G401.6 (cell line): ENCODE measurements at regions not wholly inside any gene's neighbourhood (a gene's known extent, or its start where the extent isn't known, plus 50 kb on each side); places are given as distances from the start of the nearest gene placed in this dataset.

Experiments used
- FAIRE-seq: peaks from 2 replicates; lab custom pipeline; 2012; peaks lifted over from hg19 to GRCh38; lab: Jason Lieb, UNC

DNA sequence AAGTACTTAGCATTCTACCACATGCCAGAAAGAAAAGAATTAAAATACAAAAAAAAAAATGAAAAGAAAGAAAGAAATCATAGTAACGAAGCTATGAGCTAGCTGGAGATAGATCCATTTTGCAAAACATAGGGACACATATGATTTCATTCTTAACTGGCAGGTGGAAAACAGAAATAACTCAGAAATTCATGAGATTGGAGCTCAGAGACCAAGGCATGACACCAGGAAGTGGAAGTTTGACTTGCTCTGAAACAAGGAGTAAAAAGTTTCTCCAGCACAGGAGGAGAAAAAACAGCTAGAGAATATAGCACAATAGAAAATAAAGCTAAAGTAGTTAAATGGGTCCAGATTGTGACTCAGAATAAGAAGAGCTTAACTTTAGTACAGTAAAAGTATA, 278.1 kb downstream of the ZEB2 start:
- FAIRE-seq = no peak

DNA sequence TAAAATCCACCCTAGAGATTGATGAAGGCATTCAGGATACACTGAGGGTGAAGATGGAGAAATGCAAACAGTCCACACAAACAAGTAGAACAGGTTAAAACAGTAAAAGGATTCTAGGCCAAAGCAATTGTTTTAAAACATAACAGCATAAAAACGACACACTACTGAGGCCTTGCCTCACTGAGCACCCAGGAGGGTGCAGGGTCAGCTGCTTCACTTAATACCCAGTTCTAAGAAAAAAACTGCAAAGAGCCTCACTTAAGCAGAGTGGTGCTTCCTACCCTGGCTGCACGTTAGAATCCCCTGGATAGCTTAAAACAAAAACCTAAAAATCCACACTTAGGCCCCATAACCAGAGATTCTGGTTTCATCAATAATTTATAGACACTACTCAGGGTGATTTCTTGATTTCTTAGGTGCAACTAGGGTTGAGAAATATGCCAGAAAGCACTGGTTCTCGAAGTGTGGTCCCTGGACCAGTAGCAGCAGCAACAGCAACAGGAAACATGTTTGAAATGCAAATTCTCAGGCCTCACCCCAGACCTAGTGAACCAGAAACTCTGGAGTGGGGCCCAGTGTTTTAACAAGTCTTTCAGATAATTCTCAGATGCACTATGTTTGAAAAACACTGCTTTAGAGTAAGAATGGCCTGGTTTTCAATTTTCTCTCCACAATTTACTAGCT, 279.1 kb downstream of the ZEB2 start:
- no peak for FAIRE-seq

DNA sequence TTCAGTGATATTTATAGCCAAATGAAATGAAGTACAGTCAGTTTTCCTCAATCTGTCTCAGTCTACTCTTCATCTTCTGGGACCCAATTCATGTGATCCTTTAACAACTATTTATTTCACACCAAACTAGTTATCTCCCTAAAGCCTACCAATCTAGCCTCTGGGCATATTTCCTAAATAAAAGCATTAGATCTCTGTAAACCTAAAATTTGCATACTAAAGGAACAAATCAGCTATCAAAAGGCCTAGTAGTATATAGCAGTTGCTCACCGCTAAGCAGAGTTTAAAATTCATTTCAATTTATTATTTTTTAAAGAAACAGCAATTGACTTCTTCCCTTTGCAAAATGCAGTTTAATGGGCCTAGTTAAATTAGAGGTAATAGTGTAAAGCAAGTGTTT, 280.2 kb downstream of the ZEB2 start:
- no peak for FAIRE-seq

- FAIRE-seq = no peak
Observed at GRCh38 chr2:144239306-144239705, 280.6 kb downstream of the ZEB2 start.

DNA sequence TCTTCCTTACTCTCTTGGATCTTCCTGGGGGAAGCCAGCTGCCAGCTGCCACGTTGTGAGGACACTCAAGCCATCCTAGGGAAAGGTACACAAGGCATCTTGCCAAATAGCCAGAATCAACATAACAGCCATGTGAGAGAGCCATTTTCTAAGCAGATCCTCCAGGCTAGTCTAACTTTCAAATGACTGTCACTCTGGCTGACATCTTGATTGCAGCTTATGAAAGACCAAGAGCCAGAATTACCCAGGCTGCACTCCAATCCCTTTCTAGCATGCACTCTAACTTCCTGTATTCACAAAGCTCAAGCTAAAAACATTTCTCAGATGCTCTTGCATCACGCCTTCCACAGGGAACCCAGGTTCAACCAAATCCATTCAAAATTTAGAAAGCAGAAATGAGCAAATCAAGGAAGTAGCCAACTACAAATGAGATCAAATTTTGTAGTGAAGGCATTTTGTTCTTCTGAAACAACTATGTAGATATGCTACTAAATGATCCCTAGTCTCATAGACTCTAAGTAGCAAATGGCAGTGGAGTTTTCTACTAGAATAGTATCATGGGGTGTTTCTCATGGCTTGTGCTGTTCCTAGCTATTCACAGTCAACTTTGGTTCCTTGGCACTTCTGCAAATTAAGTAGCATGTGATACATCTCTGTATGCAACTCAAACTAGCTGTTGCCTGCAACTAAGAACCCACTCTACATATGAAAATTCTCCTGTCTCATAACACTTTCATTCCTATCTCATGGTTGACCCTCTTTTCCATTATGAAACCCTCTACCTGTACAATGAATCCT, 281.9 kb downstream of the ZEB2 start:
- no peak for FAIRE-seq

DNA sequence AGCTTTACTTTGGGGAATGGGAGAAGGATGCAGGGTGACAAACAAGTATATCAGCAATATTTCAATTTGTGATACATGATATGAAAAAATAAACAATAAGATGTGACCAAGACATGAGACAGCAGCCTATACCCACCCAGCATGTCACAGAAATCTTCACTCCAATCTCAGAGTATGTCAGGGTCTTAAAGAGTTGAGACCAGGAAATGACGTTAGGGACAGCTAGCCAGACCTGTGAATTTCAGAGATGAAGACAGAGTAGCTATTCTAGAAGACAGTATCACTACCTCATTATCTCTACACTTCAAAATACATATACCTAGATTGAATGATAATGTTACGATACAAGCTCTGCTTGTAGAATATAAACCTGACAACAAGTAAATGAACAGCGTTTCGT, 282.8 kb downstream of the ZEB2 start:
- FAIRE-seq = no peak

DNA sequence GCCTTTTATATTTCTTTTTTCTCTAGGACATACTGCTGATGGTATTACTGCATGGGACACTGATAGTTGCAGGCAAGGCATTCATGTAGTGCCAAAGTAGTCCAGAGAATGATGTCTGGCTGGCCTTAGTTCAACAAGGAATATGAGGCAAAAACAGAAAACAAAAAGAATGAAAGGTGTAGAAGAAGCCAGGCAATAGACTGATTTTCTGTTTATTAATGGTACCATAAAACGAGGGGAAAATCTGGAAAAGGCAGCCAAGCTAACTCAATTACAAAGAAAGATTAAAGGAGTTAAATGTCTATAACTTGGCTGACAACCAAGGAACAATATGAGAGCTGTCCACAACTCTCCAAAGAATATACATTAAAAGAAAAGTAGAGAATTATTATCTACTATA, 284.9 kb downstream of the ZEB2 start:
- no peak for FAIRE-seq

DNA sequence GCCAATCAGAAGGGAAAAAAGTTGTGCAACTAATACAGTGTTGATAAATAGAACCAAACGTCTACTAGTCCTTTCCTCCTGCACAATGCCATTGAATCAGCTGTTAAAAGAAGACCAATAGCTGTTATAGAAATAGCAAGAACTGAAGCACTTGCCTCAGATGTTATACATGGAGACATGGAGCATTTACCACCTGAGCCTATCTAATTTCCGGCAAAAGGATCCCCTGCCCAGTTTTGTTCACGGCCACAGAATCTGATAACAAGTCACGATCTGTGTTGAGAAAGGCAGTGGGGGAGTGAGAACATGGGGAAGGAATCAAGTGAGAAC, 285.4 kb downstream of the ZEB2 start:
- no peak for FAIRE-seq

GRCh38 chr2:144233733-144234541, 286.0 kb downstream of the ZEB2 start:
- no peak for FAIRE-seq

GRCh38 chr2:144233317-144233716, 286.6 kb downstream of the ZEB2 start:
- FAIRE-seq = no peak

DNA sequence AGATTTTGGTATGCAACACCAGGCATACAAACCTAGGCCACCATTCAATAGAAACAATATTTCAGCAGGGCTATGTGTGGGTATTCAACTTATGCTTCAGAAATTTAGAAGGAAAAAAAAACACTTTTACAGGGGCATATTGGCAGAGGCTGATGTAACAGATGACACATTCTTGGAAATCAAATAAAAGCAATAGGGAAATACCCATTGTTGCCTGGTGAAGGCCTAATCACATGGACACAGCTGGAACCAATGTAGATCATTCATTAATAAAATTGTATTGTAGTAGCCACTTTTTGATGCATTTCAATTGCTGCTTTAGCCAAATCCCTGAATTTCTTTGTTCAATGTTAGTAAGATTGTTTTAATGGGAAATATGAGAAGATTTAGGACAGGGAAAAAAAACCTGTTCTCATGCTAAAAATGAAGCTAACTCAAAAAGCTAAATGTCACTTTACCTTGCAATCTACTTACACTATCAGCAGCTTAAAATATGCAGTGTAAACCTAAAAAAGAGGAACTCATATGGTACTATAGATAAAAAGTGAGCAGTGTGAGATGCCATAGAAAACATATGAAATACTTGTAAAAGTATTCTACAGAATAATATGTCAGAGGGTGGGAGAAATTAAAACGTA, 289.4 kb downstream of the ZEB2 start:
- FAIRE-seq = no peak

DNA sequence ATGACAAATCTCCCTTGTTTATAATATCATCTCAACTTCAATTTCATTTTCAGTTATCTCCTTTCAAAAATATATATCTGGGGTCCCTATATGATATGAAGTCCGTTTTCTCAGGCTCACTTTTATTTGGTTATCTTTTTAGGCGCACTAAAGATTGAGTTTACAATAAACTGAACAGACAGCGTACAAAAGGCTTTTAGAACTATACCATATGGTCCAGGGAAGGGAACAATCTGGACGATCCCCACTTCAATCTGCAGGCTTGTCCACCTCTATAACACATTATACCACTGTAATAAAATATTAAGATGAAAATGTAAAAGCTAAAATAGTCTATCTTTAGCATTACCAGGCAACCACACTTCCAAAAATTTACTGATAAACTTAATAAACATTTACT, 289.9 kb downstream of the ZEB2 start:
- no peak for FAIRE-seq

GRCh38 chr2:144229296-144229695, 290.6 kb downstream of the ZEB2 start:
- FAIRE-seq = no peak

GRCh38 chr2:144227427-144228105, 292.4 kb downstream of the ZEB2 start:
- no peak for FAIRE-seq

DNA sequence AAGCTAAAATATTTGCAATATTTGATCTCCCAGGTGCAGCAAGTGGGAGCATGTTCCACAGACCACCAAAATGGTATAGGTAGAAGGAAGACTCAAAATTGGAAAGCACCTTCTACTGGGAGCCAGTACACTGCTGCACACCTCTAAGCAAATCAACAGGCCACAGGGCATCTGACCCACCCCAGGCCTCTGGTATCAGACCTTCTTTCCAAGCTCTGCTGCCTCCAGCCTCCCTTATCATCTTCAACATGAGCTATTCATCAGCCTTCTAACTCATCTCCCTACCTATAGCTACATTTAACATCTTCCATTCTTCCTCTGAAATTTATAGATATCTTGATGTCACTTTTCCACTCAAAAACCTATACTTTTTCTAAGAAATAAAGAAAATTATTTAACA, 294.8 kb downstream of the ZEB2 start:
- no peak for FAIRE-seq

DNA sequence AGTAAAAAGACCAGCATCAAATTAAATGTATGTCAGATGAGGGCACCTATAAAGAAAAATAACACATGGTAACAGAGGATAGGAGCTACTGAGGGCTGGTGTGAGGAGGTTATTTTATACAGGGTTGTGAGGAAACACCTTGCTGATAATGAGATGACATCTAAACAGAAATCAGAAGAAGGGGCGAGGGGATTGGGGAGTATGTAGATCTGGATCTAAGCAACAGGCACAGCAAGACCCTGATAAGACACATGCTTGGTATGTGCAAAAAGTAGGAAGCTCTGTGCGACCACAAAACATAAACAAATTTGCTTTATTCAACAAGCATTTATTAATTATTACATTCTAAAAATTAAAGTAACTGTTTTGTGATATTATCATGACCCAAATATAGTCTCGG, 295.4 kb downstream of the ZEB2 start:
- no peak for FAIRE-seq

DNA sequence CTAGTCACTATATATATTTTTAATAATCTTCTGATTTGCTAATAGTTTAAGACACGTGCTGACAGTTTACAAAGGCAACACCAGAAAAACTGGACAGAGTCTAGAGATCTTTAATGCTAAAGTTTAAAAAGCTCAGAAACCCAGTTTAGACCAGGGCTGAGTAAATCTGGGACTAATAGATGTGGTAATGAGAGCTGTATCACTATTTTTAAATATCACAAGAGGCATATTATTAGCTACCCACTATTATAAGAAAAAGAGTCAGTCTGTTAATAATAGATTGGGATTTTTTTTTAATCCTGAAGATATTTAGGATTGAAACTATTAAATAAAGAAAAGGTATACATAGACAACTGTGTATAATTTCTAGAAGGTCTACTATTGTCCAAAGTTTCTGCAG, 299.9 kb downstream of the ZEB2 start:
- no peak for FAIRE-seq

DNA sequence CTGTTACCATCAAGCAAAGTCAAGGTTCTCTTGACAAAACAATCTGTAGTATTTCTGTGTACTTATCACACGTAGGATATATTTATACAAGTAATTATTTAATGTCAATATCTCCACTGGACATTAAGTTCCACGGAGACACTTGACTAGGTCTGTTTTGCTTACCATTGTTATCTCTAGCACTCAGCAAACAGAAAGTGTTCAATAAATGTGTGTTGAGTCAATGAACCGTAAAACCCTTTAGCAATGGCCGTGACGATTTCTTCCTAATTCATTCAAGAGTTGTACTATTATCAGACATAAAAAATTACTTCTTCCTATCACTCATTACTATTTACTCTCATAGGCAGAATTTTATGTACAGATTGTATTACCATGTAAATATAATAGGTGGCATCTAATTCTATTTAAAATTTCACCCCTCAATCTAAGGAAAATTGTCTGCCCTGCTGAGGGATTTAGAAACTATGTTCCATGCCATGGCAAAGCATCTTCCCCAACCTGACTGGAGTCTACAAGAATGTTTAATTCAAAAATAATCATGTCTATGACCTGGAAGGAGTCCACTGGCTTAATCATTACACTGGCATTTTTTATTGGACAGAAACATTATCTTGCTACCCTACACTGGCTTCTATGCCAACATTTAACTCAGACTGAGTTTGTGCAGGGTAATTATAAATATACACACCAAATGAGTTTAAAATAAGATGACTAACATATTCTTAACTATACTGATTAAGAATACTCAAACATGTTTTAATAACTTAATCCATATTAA, 301.9 kb downstream of the ZEB2 start:
- FAIRE-seq = no peak

GRCh38 chr2:144215701-144216675, 303.9 kb downstream of the ZEB2 start:
- no peak for FAIRE-seq

DNA sequence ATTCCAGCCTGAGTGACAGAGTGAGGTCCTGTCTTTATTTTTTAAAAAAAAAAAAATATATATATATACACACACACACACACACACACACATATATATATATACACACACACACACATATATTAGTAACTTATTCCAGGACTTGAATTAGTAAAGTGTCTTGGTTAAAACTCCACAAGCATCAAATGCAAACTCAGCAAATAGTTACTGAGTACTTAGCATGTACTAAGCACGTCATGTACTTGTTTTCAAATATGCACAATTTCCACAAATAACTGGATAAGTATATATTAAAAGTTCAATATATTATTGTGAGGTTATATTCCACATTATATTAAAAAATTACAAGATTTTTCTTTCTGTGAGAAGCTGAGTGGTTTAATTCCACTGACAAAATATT, 304.7 kb downstream of the ZEB2 start:
- FAIRE-seq = no peak
